ENCODE measurements at regions not wholly inside any gene's neighbourhood (a gene's known extent, or its start where the extent isn't known, plus 50 kb on each side); places are given as distances from the start of the nearest gene placed in this dataset.

DNA sequence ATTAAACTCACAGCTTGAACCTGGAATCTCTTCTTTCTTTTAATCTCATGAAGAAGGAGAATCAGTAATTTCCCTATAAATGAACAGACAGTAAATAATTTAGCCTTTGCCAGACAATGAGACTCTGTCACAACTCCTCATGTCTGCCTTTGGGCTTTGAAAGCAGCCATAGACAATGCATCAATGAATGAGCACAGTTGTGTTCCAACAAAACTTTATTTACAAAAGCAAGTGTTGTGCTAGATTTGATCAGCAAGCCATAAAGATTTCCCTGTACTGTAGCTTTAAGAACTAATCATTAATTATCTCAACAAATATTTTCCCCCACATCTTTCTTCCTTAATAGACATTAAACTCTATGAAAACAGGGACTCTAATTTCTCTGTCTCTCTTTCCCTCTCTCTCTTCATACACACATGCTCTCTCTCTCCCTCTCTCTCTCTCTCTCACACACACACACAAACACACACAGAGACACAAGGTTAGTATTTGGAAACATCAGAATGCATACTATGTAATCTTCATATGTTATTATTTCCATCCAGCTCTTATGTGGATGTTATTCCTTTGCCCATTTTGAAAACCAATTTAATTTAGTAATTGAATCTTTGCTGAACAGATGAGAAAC lies 1209.8 kb upstream of the CDH6 start:
- TF ChIP-seq, protein P1, sequence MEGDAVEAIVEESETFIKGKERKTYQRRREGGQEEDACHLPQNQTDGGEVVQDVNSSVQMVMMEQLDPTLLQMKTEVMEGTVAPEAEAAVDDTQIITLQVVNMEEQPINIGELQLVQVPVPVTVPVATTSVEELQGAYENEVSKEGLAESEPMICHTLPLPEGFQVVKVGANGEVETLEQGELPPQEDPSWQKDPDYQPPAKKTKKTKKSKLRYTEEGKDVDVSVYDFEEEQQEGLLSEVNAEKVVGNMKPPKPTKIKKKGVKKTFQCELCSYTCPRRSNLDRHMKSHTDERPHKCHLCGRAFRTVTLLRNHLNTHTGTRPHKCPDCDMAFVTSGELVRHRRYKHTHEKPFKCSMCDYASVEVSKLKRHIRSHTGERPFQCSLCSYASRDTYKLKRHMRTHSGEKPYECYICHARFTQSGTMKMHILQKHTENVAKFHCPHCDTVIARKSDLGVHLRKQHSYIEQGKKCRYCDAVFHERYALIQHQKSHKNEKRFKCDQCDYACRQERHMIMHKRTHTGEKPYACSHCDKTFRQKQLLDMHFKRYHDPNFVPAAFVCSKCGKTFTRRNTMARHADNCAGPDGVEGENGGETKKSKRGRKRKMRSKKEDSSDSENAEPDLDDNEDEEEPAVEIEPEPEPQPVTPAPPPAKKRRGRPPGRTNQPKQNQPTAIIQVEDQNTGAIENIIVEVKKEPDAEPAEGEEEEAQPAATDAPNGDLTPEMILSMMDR (IDR thresholded peaks at IDR 0.05) = no peak
- no peak for TF ChIP-seq POLR2A (IDR thresholded peaks at IDR 0.05)
